HCT116 (cell line): ENCODE measurements at regions not wholly inside any gene's neighbourhood (a gene's known extent, or its start where the extent isn't known, plus 50 kb on each side); places are given as distances from the start of the nearest gene placed in this dataset.

ENCODE experiments used
- ATAC-seq: fragments of 200-7000 bp; cut with Tn5 transposase; 2 replicates; pipeline ENCODE4 v1.9.1; 2020; ENCODE audit warnings: mild to moderate bottlenecking, moderate library complexity
- BruUV-seq: library from RNA; stranded (reverse); fragments of 400-500 nt; replicated peaks from 2 replicates; lab custom pipeline; 2021; lab: Mats Ljungman, UMichigan
- CTCF ChIA-PET: fragments of 300-600 bp; sonication (Branson Sonifier 250); formaldehyde crosslinking; loops from one replicate; lab custom pipeline; 2021; ENCODE audit warnings: antibody characterized with exemption; lab: Charles Lee
- POLR2A ChIA-PET: fragments of 300-600, 350-600 bp; sonication (Branson Sonifier 250); formaldehyde crosslinking; loops from one replicate; lab custom pipeline; 2021; ENCODE audit warnings: antibody characterized with exemption; lab: Charles Lee
- RAD21 ChIA-PET, 2 experiments: fragments of 300-600 bp; sonication (Branson Sonifier 250); formaldehyde crosslinking; loops; one replicate each; lab custom pipeline; 2023; ENCODE audit warnings: low total read pairs in 2 of 2; ENCODE audit not compliant: uncharacterized antibody in 2 of 2, unreplicated experiment in 2 of 2, low non-redundant PET in 1 of 2; lab: Charles Lee
- DNase-seq: peaks from one replicate; pipeline ENCODE4 v3.0.0-alpha.2; 2010; ENCODE audit warnings: low read depth, low spot score
- H2AFZ ChIP-seq: fragments of 200-600 bp; shearing (Covaris generic), sonication (generic); 2 replicates; pipeline ENCODE4 v1.6.1; 2017; ENCODE audit warnings: low read depth, mixed run types, mixed read lengths, antibody characterized with exemption, low read length; ENCODE audit not compliant: poor library complexity, severe bottlenecking
- H3K27ac ChIP-seq: 2 replicates; pipeline ENCODE4 v1.5.1; 2012; ENCODE audit warnings: low read depth, low read length
- H3K27me3 ChIP-seq: fragments of 200-600 bp; sonication (generic); 2 replicates; pipeline ENCODE4 v1.6.1; 2016; ENCODE audit warnings: mixed run types, low read length, mixed read lengths; ENCODE audit not compliant: insufficient read depth
- H3K36me3 ChIP-seq, 2 experiments: fragments of 200-500 bp in 1 of 2; fragments of 200-600 bp in 1 of 2; sonication (Bioruptor generic) in 1 of 2; sonication (generic) in 1 of 2; 2 replicates each; pipeline versions ENCODE4 v1.5.1 to v1.6.1; 2014 to 2016; ENCODE audit warnings: low read length in 2 of 2, inconsistent platforms in 1 of 2, mixed read lengths in 1 of 2, mixed run types in 1 of 2; ENCODE audit not compliant: insufficient read depth in 2 of 2, control insufficient read depth in 1 of 2
- H3K4me1 ChIP-seq, 2 experiments: fragments of 200-600 bp in 1 of 2; sonication (generic) in 1 of 2; 2 replicates each; pipeline versions ENCODE4 v1.5.1 to v1.6.1; 2012 to 2017; ENCODE audit warnings: low read length in 2 of 2, inconsistent platforms in 1 of 2, mild to moderate bottlenecking in 1 of 2, mixed read lengths in 1 of 2, mixed run types in 1 of 2, moderate library complexity in 1 of 2; ENCODE audit not compliant: insufficient read depth in 2 of 2, control insufficient read depth in 1 of 2
- H3K4me2 ChIP-seq: fragments of 200-600 bp; sonication (generic); 2 replicates; pipeline ENCODE4 v1.6.1; 2017; ENCODE audit warnings: mixed run types, low read length, mixed read lengths
- H3K4me3 ChIP-seq, 2 experiments: fragments of 200-600 bp in 1 of 2; sonication (generic) in 1 of 2; replicated peaks in 1 of 2; 2 replicates each; pipeline ENCODE4 v1.5.1; 2011 to 2016; ENCODE audit warnings: low read length in 2 of 2, control low read depth in 1 of 2, low read depth in 1 of 2, mild to moderate bottlenecking in 1 of 2, mixed read lengths in 1 of 2, mixed run types in 1 of 2
- H3K79me2 ChIP-seq: fragments of 200-600 bp; sonication (generic); 2 replicates; pipeline ENCODE4 v1.6.1; 2017; ENCODE audit warnings: mild to moderate bottlenecking, mixed run types, low read length, moderate library complexity, mixed read lengths; ENCODE audit not compliant: insufficient read depth
- H3K9ac ChIP-seq: fragments of 200-600 bp; sonication (generic); 2 replicates; pipeline ENCODE4 v1.6.1; 2016; ENCODE audit warnings: low read length, mixed read lengths
- H3K9me2 ChIP-seq: fragments of 200-600 bp; sonication (generic), shearing (Covaris generic); 2 replicates; pipeline ENCODE4 v1.6.1; 2017; ENCODE audit warnings: mixed run types, mild to moderate bottlenecking, moderate library complexity; ENCODE audit not compliant: insufficient read depth
- H3K9me3 ChIP-seq, 2 experiments: fragments of 200-500 bp in 1 of 2; fragments of 200-600 bp in 1 of 2; sonication (Bioruptor generic) in 1 of 2; sonication (generic) in 1 of 2; 2 replicates each; pipeline ENCODE4 v1.6.1; 2014 to 2017; ENCODE audit warnings: low read length in 2 of 2, mixed read lengths in 2 of 2, inconsistent platforms in 1 of 2, low read depth in 1 of 2, mild to moderate bottlenecking in 1 of 2, mixed run types in 1 of 2, moderate library complexity in 1 of 2; ENCODE audit not compliant: control insufficient read depth in 1 of 2, insufficient read depth in 1 of 2
- H4K20me1 ChIP-seq: fragments of 200-600 bp; sonication (generic), shearing (Covaris generic); 2 replicates; pipeline ENCODE4 v1.6.1; 2017; ENCODE audit warnings: mixed run types, mild to moderate bottlenecking, moderate library complexity; ENCODE audit not compliant: insufficient read depth
- ATF3 ChIP-seq: IDR thresholded peaks from 2 replicates; pipeline ENCODE4 v1.6.1; 2012
- CTCF ChIP-seq, 3 experiments: fragments of 200-600 bp in 1 of 3; sonication (generic) in 1 of 3; IDR thresholded peaks in 2 of 3; conservative IDR thresholded peaks in 1 of 3; 2 replicates each; pipeline ENCODE4 v1.5.1; 2012 to 2017; ENCODE audit warnings: low read depth in 2 of 3, low read length in 2 of 3, antibody characterized with exemption in 1 of 3, borderline replicate concordance in 1 of 3, control low read depth in 1 of 3, mild to moderate bottlenecking in 1 of 3, mixed read lengths in 1 of 3, mixed run types in 1 of 3, moderate library complexity in 1 of 3; ENCODE audit not compliant: insufficient read depth in 1 of 3
- EZH2phosphoT487 ChIP-seq: fragments of 200-600 bp; IDR thresholded peaks from 2 replicates; pipeline ENCODE4 v1.6.1; 2018; ENCODE audit warnings: antibody characterized with exemption, borderline replicate concordance
- POLR2AphosphoS5 ChIP-seq: IDR thresholded peaks from 2 replicates; pipeline ENCODE4 v1.6.1; 2011; ENCODE audit warnings: mild to moderate bottlenecking, low read depth, low read length, moderate library complexity
- RAD21 ChIP-seq: IDR thresholded peaks from 2 replicates; pipeline ENCODE4 v1.6.1; 2012; ENCODE audit warnings: low read depth, mild to moderate bottlenecking
- SP1 ChIP-seq: IDR thresholded peaks from 2 replicates; pipeline ENCODE4 v1.6.1; 2012; ENCODE audit warnings: low read depth
- YY1 ChIP-seq: IDR thresholded peaks from 2 replicates; pipeline ENCODE4 v1.6.1; 2011; ENCODE audit warnings: low read length, low read depth, moderate library complexity, mild to moderate bottlenecking; ENCODE audit not compliant: insufficient replicate concordance; ENCODE audit errors: extremely low read depth
- ZFX ChIP-seq: fragments of 450-650 bp; IDR thresholded peaks from 2 replicates; pipeline ENCODE4 v1.6.1; 2017
- intact Hi-C: fragments of 100-400 bp; cut with micrococcal nuclease; formaldehyde crosslinking; loops from 2 replicates; pipeline ENCODE4 v1.10.0; 2022
- TF ChIP-seq, protein P1 (sequence below): IDR thresholded peaks from 2 replicates; pipeline ENCODE4 v1.6.1; 2012

DNA sequence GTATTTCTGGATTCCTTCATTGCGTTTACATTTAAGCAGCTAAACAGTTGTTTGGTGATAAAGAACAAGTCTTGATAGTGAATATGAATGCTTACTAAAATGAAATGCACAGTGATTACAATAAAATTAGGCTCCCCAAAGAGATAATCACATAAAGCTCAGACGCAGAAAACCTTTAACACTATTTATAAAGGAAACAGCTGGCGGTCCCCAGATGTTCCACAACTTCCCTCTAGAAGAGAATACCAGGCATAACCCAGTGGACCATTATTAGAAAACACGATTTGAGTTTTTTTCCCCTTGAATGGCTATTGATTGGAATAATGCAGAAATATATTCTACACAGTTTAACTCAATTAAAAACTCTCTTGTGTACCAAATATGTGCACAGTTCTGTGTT, 573.2 kb downstream of the DIPK2A start:
- ChIA-PET POLR2A (no interaction called here), CTCF (no interaction called here), RAD21 (no interaction called here)
- BruUV-seq = no TSS peak
- H3K36me3 ChIP-seq = no peaks in the 10 kb centered on the region
- no peak overlapping the region for H3K9ac ChIP-seq
- H3K27me3 ChIP-seq = no peaks in the 10 kb centered on the region
- H3K9me3 ChIP-seq = no peaks in the 10 kb centered on the region
- no peak for TF ChIP-seq ATF3
- TF ChIP-seq YY1 = no peak
- TF ChIP-seq CTCF (IDR thresholded peaks at IDR 0.05 in 2 of 3, conservative IDR thresholded peaks at IDR 0.05 in 1 of 3; ENCODE audit: borderline replicate concordance in 1 of 3, insufficient read depth in 1 of 3, low read depth in 2 of 3, low read length in 2 of 3) = no peak
- no peak for TF ChIP-seq RAD21
- no peak for TF ChIP-seq POLR2AphosphoS5
- no peak for TF ChIP-seq EZH2phosphoT487
- no peak for TF ChIP-seq SP1
- TF ChIP-seq ZFX = no peak
- H3K4me2 ChIP-seq = no peak overlapping the region
- intact Hi-C loops = no loop called here
- no peak for DNase-seq
- H3K9me2 ChIP-seq = no peaks in the 10 kb centered on the region
- ATAC-seq = no peak
- H3K79me2 ChIP-seq = no peaks in the 10 kb centered on the region
- H2AFZ ChIP-seq = no peak overlapping the region
- no peaks in the 10 kb centered on the region for H3K4me1 ChIP-seq
- no peaks in the 10 kb centered on the region for H4K20me1 ChIP-seq
- H3K27ac ChIP-seq = no peak overlapping the region
- H3K4me3 ChIP-seq = no peak overlapping the region

DNA sequence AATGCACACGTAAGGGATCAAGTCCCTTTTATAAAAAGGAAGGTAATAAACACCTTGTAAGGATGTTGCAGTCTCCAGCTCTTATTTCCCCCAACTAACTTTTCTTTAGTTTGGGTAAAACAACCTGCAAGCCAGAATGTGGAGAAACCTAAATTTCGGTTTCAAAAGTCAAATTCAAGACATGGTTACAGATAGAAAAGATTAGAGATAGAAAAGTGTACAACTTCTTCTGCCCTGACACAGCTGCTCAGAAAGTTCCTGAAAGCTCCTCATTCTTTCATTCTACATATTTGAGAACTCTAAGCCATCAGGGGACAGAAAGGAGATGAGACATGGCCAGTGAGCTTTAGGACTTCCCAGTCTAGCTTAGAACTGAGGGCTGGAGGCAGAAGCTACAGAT, 574.9 kb downstream of the DIPK2A start:
- ATAC-seq (no peak), DNase-seq (no peak)
- ChIA-PET POLR2A (no interaction called here), CTCF (no interaction called here), RAD21 (no interaction called here)
- Histone ChIP-seq H4K20me1 (no peaks in the 10 kb centered on the region), H3K27me3 (no peaks in the 10 kb centered on the region), H3K9me3 (no peaks in the 10 kb centered on the region), H3K4me2 (no peak overlapping the region), H2AFZ (no peak overlapping the region), H3K9ac (no peak overlapping the region), H3K79me2 (no peaks in the 10 kb centered on the region), H3K27ac (no peak overlapping the region), H3K9me2 (no peaks in the 10 kb centered on the region), H3K4me1 (no peaks in the 10 kb centered on the region), H3K4me3 (no peak overlapping the region), H3K36me3 (no peaks in the 10 kb centered on the region)
- TF ChIP-seq ZFX = no peak
- TF ChIP-seq, protein P1, sequence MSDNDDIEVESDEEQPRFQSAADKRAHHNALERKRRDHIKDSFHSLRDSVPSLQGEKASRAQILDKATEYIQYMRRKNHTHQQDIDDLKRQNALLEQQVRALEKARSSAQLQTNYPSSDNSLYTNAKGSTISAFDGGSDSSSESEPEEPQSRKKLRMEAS = no peak
- no TSS peak for BruUV-seq
- intact Hi-C loops = no loop called here
